C4-2B (cell line): ENCODE measurements at regions not wholly inside any gene's neighbourhood (a gene's known extent, or its start where the extent isn't known, plus 50 kb on each side); places are given as distances from the start of the nearest gene placed in this dataset.

Experiments used
- CTCF ChIP-seq: fragments of 450-650 bp; conservative IDR thresholded peaks from 2 replicates; pipeline ENCODE4 v1.5.1; 2017; ENCODE audit warnings: mild to moderate bottlenecking
- ZFX ChIP-seq: fragments of 450-650 bp; IDR thresholded peaks from 2 replicates; pipeline ENCODE4 v1.6.1; 2017

GRCh38 chr2:154556607-154557006 is 141.9 kb upstream of the KCNJ3 start:
- TF ChIP-seq CTCF, result no peak
- TF ChIP-seq ZFX, result no peak
